Neural cell (in vitro differentiated cells): ENCODE measurements at regions not wholly inside any gene's neighbourhood (a gene's known extent, or its start where the extent isn't known, plus 50 kb on each side); places are given as distances from the start of the nearest gene placed in this dataset.

Source experiments
- H2AFZ ChIP-seq: fragments of 200-600, 300-800 bp; sonication (generic), shearing (Covaris generic); 2 replicates; pipeline ENCODE4 v1.6.0; 2014; ENCODE audit warnings: low read depth, mild to moderate bottlenecking, antibody characterized with exemption, low read length, moderate library complexity
- H3F3A ChIP-seq: fragments of 200-600 bp; shearing (Covaris generic); 2 replicates; pipeline ENCODE4 v1.6.1; 2016; ENCODE audit warnings: mild to moderate bottlenecking, moderate library complexity, mixed read lengths, antibody characterized with exemption, low read length; ENCODE audit not compliant: insufficient read depth, poor library complexity, severe bottlenecking
- H3K27ac ChIP-seq: fragments of 200-600, 300-800 bp; sonication (generic), shearing (Covaris generic); 2 replicates; pipeline ENCODE4 v1.5.1; 2014; ENCODE audit warnings: mild to moderate bottlenecking, low read length, moderate library complexity
- H3K27me3 ChIP-seq: fragments of 300-800, 200-600 bp; sonication (generic), shearing (Covaris generic); 2 replicates; pipeline ENCODE4 v1.6.0; 2014; ENCODE audit warnings: mild to moderate bottlenecking, low read depth, low read length, moderate library complexity; ENCODE audit not compliant: insufficient read depth
- H3K36me3 ChIP-seq: fragments of 300-800, 200-600 bp; sonication (generic), shearing (Covaris generic); 2 replicates; pipeline ENCODE4 v1.5.1; 2014; ENCODE audit warnings: mild to moderate bottlenecking, antibody characterized with exemption, low read length, moderate library complexity; ENCODE audit not compliant: insufficient read depth
- H3K4me2 ChIP-seq: fragments of 300-800, 200-600 bp; sonication (generic), shearing (Covaris generic); 2 replicates; pipeline ENCODE4 v1.6.0; 2014; ENCODE audit warnings: mild to moderate bottlenecking, low read length
- H3K4me3 ChIP-seq: fragments of 300-800, 200-600 bp; sonication (generic), shearing (Covaris generic); 2 replicates; pipeline ENCODE4 v1.5.1; 2014; ENCODE audit warnings: mild to moderate bottlenecking, low read length, moderate library complexity
- H3K79me2 ChIP-seq: fragments of 200-600 bp; shearing (Covaris generic); replicated peaks from 2 replicates; pipeline ENCODE4 v1.6.0; 2014; ENCODE audit warnings: mild to moderate bottlenecking, low read length, moderate library complexity; ENCODE audit not compliant: insufficient read depth
- H3K9ac ChIP-seq: fragments of 300-800, 200-600 bp; sonication (generic), shearing (Covaris generic); 2 replicates; pipeline ENCODE4 v1.6.1; 2016; ENCODE audit warnings: mild to moderate bottlenecking, low read length, mixed read lengths
- H3K9me2 ChIP-seq: fragments of 200-600 bp; shearing (Covaris generic); 2 replicates; pipeline ENCODE4 v1.6.1; 2016; ENCODE audit warnings: mild to moderate bottlenecking, low read length, mixed read lengths; ENCODE audit not compliant: insufficient read depth
- H3K9me3 ChIP-seq: fragments of 200-600, 300-800 bp; sonication (generic), shearing (Covaris generic); 2 replicates; pipeline ENCODE4 v1.6.1; 2016; ENCODE audit warnings: mild to moderate bottlenecking, mixed run types, low read length, moderate library complexity, mixed read lengths
- H4K20me1 ChIP-seq: fragments of 200-600 bp; shearing (Covaris generic); 2 replicates; pipeline ENCODE4 v1.6.1; 2016; ENCODE audit warnings: mild to moderate bottlenecking, mixed run types; ENCODE audit not compliant: insufficient read depth
- CTCF ChIP-seq: fragments of 450-650 bp; IDR thresholded peaks from 2 replicates; pipeline ENCODE4 v1.5.1; 2014; ENCODE audit warnings: antibody characterized with exemption, mild to moderate bottlenecking, moderate library complexity; ENCODE audit not compliant: poor library complexity, severe bottlenecking
- EP300 ChIP-seq: fragments of 450-650 bp; conservative IDR thresholded peaks from 2 replicates; pipeline ENCODE4 v1.6.1; 2014; ENCODE audit warnings: antibody characterized with exemption, mild to moderate bottlenecking, moderate library complexity; ENCODE audit not compliant: poor library complexity, severe bottlenecking
- EZH2 ChIP-seq: fragments of 200-600, 300-800 bp; shearing (Covaris generic), sonication (generic); IDR thresholded peaks from 2 replicates; pipeline ENCODE4 v1.6.1; 2014; ENCODE audit warnings: antibody characterized with exemption, low read length, borderline replicate concordance, mild to moderate bottlenecking; ENCODE audit not compliant: insufficient read depth, poor library complexity, severe bottlenecking
- MXI1 ChIP-seq: fragments of 450-650 bp; conservative IDR thresholded peaks from 2 replicates; pipeline ENCODE4 v1.6.1; 2014; ENCODE audit warnings: antibody characterized with exemption, mild to moderate bottlenecking; ENCODE audit not compliant: poor library complexity, severe bottlenecking
- POLR2AphosphoS5 ChIP-seq: IDR thresholded peaks from 2 replicates; pipeline ENCODE4 v1.6.1; 2012
- RAD21 ChIP-seq: fragments of 450-650 bp; conservative IDR thresholded peaks from 2 replicates; pipeline ENCODE4 v1.6.1; 2014; ENCODE audit warnings: antibody characterized with exemption, mild to moderate bottlenecking, moderate library complexity
- REST ChIP-seq: IDR thresholded peaks from 2 replicates; pipeline ENCODE4 v1.6.1; 2012; ENCODE audit warnings: borderline replicate concordance
- SMC3 ChIP-seq: fragments of 450-650 bp; conservative IDR thresholded peaks from 2 replicates; pipeline ENCODE4 v1.6.1; 2014; ENCODE audit warnings: antibody characterized with exemption, mild to moderate bottlenecking, moderate library complexity; ENCODE audit not compliant: poor library complexity
- TAF1 ChIP-seq: IDR thresholded peaks from 2 replicates; pipeline ENCODE4 v1.6.1; 2012; ENCODE audit warnings: low read depth

GRCh38 chr3:117120014-117120413 is 410.4 kb downstream of the TUSC7 start:
- no peak for TF ChIP-seq REST
- TF ChIP-seq SMC3 = no peak
- TF ChIP-seq EZH2 = no peak
- TF ChIP-seq CTCF = no peak
- no peak for TF ChIP-seq TAF1
- TF ChIP-seq MXI1 = no peak
- TF ChIP-seq POLR2AphosphoS5 = no peak
- no peak for TF ChIP-seq EP300
- H3K36me3 ChIP-seq = no peaks in the 10 kb centered on the region
- no peaks in the 10 kb centered on the region for H3K79me2 ChIP-seq
- no peak overlapping the region for H3K27ac ChIP-seq
- no peak overlapping the region for H3K9ac ChIP-seq
- H2AFZ ChIP-seq = no peak overlapping the region
- H4K20me1 ChIP-seq = no peaks in the 10 kb centered on the region
- H3F3A ChIP-seq = no peaks in the 10 kb centered on the region
- H3K4me2 ChIP-seq = no peak overlapping the region
- no peaks in the 10 kb centered on the region for H3K9me2 ChIP-seq
- no peaks in the 10 kb centered on the region for H3K27me3 ChIP-seq
- no peak overlapping the region for H3K4me3 ChIP-seq
- no peaks in the 10 kb centered on the region for H3K9me3 ChIP-seq

GRCh38 chr3:117122609-117123008 is 413.0 kb downstream of the TUSC7 start:
- Histone ChIP-seq H3K79me2 (no peaks in the 10 kb centered on the region), H3K9me2 (no peaks in the 10 kb centered on the region), H3K4me3 (no peak overlapping the region), H4K20me1 (no peaks in the 10 kb centered on the region), H3F3A (no peaks in the 10 kb centered on the region), H3K27me3 (no peaks in the 10 kb centered on the region), H3K36me3 (no peaks in the 10 kb centered on the region), H3K9ac (no peak overlapping the region), H3K4me2 (no peak overlapping the region), H3K9me3 (no peaks in the 10 kb centered on the region), H3K27ac (no peak overlapping the region), H2AFZ (no peak overlapping the region)
- no peak for TF ChIP-seq MXI1
- no peak for TF ChIP-seq CTCF
- TF ChIP-seq SMC3 = no peak
- no peak for TF ChIP-seq EP300
- TF ChIP-seq EZH2 = no peak
- TF ChIP-seq RAD21 = no peak
- TF ChIP-seq POLR2AphosphoS5 = no peak
- no peak for TF ChIP-seq REST
- TF ChIP-seq TAF1 = no peak
